ENCODE measurements at regions not wholly inside any gene's neighbourhood (a gene's known extent, or its start where the extent isn't known, plus 50 kb on each side); places are given as distances from the start of the nearest gene placed in this dataset.

- Histone ChIP-seq H3K9me3 (ENCODE audit: low read length) (no peaks in the 10 kb centered on the region), H3K79me2 (replicated peaks; ENCODE audit: insufficient read depth, low read length) (no peaks in the 10 kb centered on the region), H3K9ac (ENCODE audit: low read length) (no peak overlapping the region), H3K4me3 (ENCODE audit: low read length) (no peak overlapping the region), H3K9me2 (ENCODE audit: insufficient read depth, low read length) (no peaks in the 10 kb centered on the region), H3K4me2 (ENCODE audit: low read length) (no peak overlapping the region), H3K36me3 (ENCODE audit: insufficient read depth, low read length) (no peaks in the 10 kb centered on the region), H3K27me3 (ENCODE audit: insufficient read depth, low read depth, low read length) (no peaks in the 10 kb centered on the region), H3F3A (ENCODE audit: insufficient read depth, low read length, poor library complexity, severe bottlenecking) (no peaks in the 10 kb centered on the region), H4K20me1 (ENCODE audit: insufficient read depth) (no peaks in the 10 kb centered on the region), H2AFZ (ENCODE audit: low read depth, low read length) (no peak overlapping the region), H3K27ac (ENCODE audit: low read length) (no peak overlapping the region)
- no peak for TF ChIP-seq EP300 (conservative IDR thresholded peaks at IDR 0.05; ENCODE audit: poor library complexity, severe bottlenecking)
- no peak for TF ChIP-seq MXI1 (conservative IDR thresholded peaks at IDR 0.05; ENCODE audit: poor library complexity, severe bottlenecking)
- no peak for TF ChIP-seq POLR2AphosphoS5 (IDR thresholded peaks at IDR 0.05)
- no peak for TF ChIP-seq CTCF (IDR thresholded peaks at IDR 0.05; ENCODE audit: poor library complexity, severe bottlenecking)
- no peak for TF ChIP-seq RAD21 (conservative IDR thresholded peaks at IDR 0.05)
- TF ChIP-seq SMC3 (conservative IDR thresholded peaks at IDR 0.05; ENCODE audit: poor library complexity), result no peak
- TF ChIP-seq REST (IDR thresholded peaks at IDR 0.05; ENCODE audit: borderline replicate concordance), result no peak
- no peak for TF ChIP-seq TAF1 (IDR thresholded peaks at IDR 0.05; ENCODE audit: low read depth)
- TF ChIP-seq EZH2 (IDR thresholded peaks at IDR 0.05; ENCODE audit: borderline replicate concordance, insufficient read depth, low read length, poor library complexity, severe bottlenecking), result no peak
Observed at GRCh38 chr7:120091807-120092206, 181.2 kb upstream of the KCND2 start.

- Histone ChIP-seq H3K4me2 (ENCODE audit: low read length) (no peak overlapping the region), H3K9me2 (ENCODE audit: insufficient read depth, low read length) (no peaks in the 10 kb centered on the region), H3K36me3 (ENCODE audit: insufficient read depth, low read length) (no peaks in the 10 kb centered on the region), H3K9ac (ENCODE audit: low read length) (no peak overlapping the region), H3K27me3 (ENCODE audit: insufficient read depth, low read depth, low read length) (no peaks in the 10 kb centered on the region), H3F3A (ENCODE audit: insufficient read depth, low read length, poor library complexity, severe bottlenecking) (no peaks in the 10 kb centered on the region), H3K9me3 (ENCODE audit: low read length) (no peaks in the 10 kb centered on the region), H4K20me1 (ENCODE audit: insufficient read depth) (no peaks in the 10 kb centered on the region), H3K27ac (ENCODE audit: low read length) (peak overlapping the region; percentile 41), H3K4me3 (ENCODE audit: low read length) (peak overlapping the region; percentile 33), H2AFZ (ENCODE audit: low read depth, low read length) (no peak overlapping the region), H3K79me2 (replicated peaks; ENCODE audit: insufficient read depth, low read length) (no peaks in the 10 kb centered on the region)
- TF ChIP-seq TAF1 (IDR thresholded peaks at IDR 0.05; ENCODE audit: low read depth) (no peak), SMC3 (conservative IDR thresholded peaks at IDR 0.05; ENCODE audit: poor library complexity) (no peak), MXI1 (conservative IDR thresholded peaks at IDR 0.05; ENCODE audit: poor library complexity, severe bottlenecking) (no peak), EZH2 (IDR thresholded peaks at IDR 0.05; ENCODE audit: borderline replicate concordance, insufficient read depth, low read length, poor library complexity, severe bottlenecking) (no peak), EP300 (conservative IDR thresholded peaks at IDR 0.05; ENCODE audit: poor library complexity, severe bottlenecking) (no peak), CTCF (IDR thresholded peaks at IDR 0.05; ENCODE audit: poor library complexity, severe bottlenecking) (no peak), REST (IDR thresholded peaks at IDR 0.05; ENCODE audit: borderline replicate concordance) (no peak), RAD21 (conservative IDR thresholded peaks at IDR 0.05) (no peak), POLR2AphosphoS5 (IDR thresholded peaks at IDR 0.05) (no peak)
Observed at GRCh38 chr7:120097020-120097419, 176.0 kb upstream of the KCND2 start.

All from neural cell (in vitro differentiated cells).